Right lobe of liver (tissue), 4 donors: ENCODE measurements at regions not wholly inside any gene's neighbourhood (a gene's known extent, or its start where the extent isn't known, plus 50 kb on each side); places are given as distances from the start of the nearest gene placed in this dataset.
"Not testable (repeated sequence)": the region's sequence is repeated elsewhere in the genome, so short reads cannot be mapped to it uniquely, and the experiment has no call there.

ENCODE experiments used
- POLR2A ChIP-seq: fragments of 450-650 bp; IDR thresholded peaks from one replicate; pipeline ENCODE4 v1.6.1; 2017; ENCODE audit warnings: antibody characterized with exemption, mild to moderate bottlenecking
- TF ChIP-seq, protein P1 (sequence below), 4 donors: fragments of 200-600 bp in 3 of 4; fragments of 450-650 bp in 1 of 4; IDR thresholded peaks; one replicate each; pipeline versions ENCODE4 v1.5.1 to v1.8.0; 2016 to 2022; ENCODE audit warnings: antibody characterized with exemption in 4 of 4, mild to moderate bottlenecking in 2 of 4
- donor health status: DM: no; HTN: no; CAD: no.
- donor health status: DM: no; HTN: no; CAD: no.
- donor health status: DM: no; HTN: yes; CAD: no.

DNA sequence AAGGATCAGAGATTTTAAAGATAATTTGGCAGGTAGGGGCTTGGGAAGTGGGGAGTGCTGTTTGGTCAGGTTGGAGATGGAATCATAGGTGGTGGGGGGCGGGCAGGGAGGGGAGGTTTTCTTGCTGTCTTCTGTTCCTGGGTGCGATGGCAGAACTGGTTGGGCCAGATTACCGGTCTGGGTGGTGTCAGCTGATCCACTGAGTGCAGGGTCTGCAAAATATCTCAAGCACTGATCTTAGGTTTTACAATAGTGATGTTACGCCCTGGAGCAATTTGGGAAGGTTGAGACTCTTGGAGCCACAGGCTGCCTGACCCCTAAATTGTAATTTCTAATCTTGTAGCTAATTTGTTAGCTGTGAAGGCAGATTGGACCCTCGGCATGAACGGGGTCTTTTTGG lies 78.0 kb upstream of the PARP8 start:
- TF ChIP-seq, protein P1, sequence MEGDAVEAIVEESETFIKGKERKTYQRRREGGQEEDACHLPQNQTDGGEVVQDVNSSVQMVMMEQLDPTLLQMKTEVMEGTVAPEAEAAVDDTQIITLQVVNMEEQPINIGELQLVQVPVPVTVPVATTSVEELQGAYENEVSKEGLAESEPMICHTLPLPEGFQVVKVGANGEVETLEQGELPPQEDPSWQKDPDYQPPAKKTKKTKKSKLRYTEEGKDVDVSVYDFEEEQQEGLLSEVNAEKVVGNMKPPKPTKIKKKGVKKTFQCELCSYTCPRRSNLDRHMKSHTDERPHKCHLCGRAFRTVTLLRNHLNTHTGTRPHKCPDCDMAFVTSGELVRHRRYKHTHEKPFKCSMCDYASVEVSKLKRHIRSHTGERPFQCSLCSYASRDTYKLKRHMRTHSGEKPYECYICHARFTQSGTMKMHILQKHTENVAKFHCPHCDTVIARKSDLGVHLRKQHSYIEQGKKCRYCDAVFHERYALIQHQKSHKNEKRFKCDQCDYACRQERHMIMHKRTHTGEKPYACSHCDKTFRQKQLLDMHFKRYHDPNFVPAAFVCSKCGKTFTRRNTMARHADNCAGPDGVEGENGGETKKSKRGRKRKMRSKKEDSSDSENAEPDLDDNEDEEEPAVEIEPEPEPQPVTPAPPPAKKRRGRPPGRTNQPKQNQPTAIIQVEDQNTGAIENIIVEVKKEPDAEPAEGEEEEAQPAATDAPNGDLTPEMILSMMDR (IDR thresholded peaks at IDR 0.05), result not testable (repeated sequence)
- not testable (repeated sequence) for TF ChIP-seq POLR2A
